ENCODE measurements at regions not wholly inside any gene's neighbourhood (a gene's known extent, or its start where the extent isn't known, plus 50 kb on each side); places are given as distances from the start of the nearest gene placed in this dataset.

DNA sequence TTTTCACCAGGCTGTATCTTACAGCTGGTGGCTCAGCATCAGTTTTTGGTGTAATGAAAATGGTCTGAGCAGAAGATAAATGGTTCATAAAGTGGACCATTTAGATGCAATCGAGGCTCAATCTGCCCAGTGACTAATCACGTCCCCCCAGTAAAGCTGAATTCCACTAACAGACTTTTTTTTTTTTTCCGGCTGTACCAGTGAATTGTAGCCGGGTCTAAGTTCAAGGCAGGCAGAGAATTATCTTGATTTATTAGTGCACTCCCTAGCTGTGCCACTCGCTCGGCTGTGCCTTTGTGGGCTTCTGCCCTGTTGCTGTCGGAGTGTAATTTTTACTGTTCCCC, 215.1 kb upstream of the POU3F3 start:
- TF ChIP-seq, protein P1, sequence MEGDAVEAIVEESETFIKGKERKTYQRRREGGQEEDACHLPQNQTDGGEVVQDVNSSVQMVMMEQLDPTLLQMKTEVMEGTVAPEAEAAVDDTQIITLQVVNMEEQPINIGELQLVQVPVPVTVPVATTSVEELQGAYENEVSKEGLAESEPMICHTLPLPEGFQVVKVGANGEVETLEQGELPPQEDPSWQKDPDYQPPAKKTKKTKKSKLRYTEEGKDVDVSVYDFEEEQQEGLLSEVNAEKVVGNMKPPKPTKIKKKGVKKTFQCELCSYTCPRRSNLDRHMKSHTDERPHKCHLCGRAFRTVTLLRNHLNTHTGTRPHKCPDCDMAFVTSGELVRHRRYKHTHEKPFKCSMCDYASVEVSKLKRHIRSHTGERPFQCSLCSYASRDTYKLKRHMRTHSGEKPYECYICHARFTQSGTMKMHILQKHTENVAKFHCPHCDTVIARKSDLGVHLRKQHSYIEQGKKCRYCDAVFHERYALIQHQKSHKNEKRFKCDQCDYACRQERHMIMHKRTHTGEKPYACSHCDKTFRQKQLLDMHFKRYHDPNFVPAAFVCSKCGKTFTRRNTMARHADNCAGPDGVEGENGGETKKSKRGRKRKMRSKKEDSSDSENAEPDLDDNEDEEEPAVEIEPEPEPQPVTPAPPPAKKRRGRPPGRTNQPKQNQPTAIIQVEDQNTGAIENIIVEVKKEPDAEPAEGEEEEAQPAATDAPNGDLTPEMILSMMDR (IDR thresholded peaks at IDR 0.05; ENCODE audit: insufficient read depth, low read length), result no peak
- no peak for TF ChIP-seq GABPA (IDR thresholded peaks at IDR 0.05; ENCODE audit: low read depth)

All from HL-60 (cell line).